ENCODE measurements at regions not wholly inside any gene's neighbourhood (a gene's known extent, or its start where the extent isn't known, plus 50 kb on each side); places are given as distances from the start of the nearest gene placed in this dataset.
A peak's percentile ranks its signal among the peaks of the same experiment; 100 is the strongest.
"Not testable (repeated sequence)": the region's sequence is repeated elsewhere in the genome, so short reads cannot be mapped to it uniquely, and the experiment has no call there.

DNA sequence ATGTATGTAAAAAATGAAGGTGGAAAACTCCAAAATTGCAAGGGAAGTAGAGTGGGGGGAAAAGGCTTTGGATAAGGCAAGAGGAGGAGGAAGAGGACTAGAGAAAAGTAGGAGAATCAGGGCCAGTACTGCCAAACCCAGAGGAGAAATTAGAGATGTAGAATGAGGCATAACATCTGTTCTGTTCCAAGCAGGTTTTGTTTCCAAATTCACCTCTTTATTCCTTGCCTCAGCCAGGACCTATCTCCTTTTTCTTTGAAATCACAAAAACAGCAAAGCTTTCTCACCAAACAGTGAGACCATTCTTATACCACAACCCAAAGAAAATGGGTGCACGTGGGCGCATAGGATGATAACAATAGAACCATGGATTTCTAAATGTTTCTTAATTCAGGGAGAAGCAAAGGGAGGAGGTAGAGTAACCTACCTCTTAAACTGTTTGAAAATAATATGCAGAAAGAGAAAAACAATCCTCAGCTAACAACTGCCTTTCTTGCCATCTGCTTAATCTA lies 383.3 kb upstream of the PKN2 start:
- no peak for DNase-seq (ENCODE audit: extremely low read depth, low read depth, low spot score)

DNA sequence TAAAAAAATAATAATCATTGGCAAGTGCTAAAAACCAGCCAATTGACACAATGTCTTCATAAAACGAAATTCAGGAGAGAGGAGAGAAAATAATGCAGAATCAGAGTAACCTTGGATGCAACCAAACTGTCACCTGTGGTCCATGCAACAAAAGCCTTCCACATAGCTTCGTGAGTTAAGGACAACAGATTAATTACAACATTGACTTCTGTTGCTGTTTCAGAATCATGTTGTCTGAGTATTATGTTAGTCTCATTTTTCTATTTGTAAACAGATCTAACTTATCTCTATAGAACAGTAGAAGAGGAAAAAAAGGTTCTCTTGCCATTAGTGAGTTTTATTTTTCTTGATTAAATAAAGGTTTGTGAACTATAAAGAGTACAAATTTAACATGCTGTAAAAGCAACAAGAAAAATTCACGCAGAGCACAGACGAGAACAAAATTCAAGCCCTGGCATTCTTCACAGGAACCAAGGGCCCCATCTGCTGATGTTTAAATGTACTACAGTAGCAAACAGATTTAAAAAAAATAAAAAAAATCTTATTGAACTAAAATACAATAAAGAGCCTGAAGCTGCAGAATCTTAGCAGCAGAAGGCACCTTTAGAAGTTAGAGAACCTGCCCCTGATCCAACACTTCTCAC lies 381.1 kb upstream of the PKN2 start:
- DNase-seq (ENCODE audit: extremely low read depth, low read depth, low spot score) = no peak

- DNase-seq (ENCODE audit: extremely low read depth, low read depth, low spot score) = no peak
Measured at GRCh38 chr1:88311265-88311664, 372.8 kb upstream of the PKN2 start.

- DNase-seq (ENCODE audit: extremely low read depth, low read depth, low spot score) = no peak
Measured at GRCh38 chr1:88311907-88312306, 372.2 kb upstream of the PKN2 start.

- DNase-seq (ENCODE audit: extremely low read depth, low read depth, low spot score) = no peak
Measured at GRCh38 chr1:88317396-88317795, 366.7 kb upstream of the PKN2 start.

GRCh38 chr1:88318740-88319139 lies 365.3 kb upstream of the PKN2 start:
- no peak for DNase-seq (ENCODE audit: extremely low read depth, low read depth, low spot score)

DNA sequence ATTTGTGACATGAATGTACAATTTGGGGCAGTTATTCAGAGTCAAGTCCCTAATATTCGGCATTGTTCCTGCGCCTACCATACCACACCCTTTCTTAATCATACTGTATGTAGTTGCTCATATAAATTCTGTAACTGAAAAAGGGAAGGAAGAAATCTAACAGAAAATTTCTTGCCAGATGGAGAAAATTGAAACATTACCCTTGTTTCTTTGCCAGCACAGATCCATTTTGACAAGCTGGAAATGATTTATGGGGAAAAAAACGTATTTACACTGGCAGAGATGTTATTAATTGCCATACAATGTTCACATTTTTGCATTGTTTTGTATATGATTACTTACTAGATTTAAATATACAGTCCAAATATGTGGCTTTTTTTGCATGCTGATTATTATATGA lies 363.8 kb upstream of the PKN2 start:
- no peak for DNase-seq (ENCODE audit: extremely low read depth, low read depth, low spot score)

GRCh38 chr1:88321706-88322105 lies 362.4 kb upstream of the PKN2 start:
- no peak for DNase-seq (ENCODE audit: extremely low read depth, low read depth, low spot score)

- DNase-seq (ENCODE audit: extremely low read depth, low read depth, low spot score) = no peak
Measured at GRCh38 chr1:88324899-88325298, 359.2 kb upstream of the PKN2 start.

- peak; percentile 93 for DNase-seq (ENCODE audit: extremely low read depth, low read depth, low spot score)
Measured at GRCh38 chr1:88327391-88328267, 356.4 kb upstream of the PKN2 start.

DNA sequence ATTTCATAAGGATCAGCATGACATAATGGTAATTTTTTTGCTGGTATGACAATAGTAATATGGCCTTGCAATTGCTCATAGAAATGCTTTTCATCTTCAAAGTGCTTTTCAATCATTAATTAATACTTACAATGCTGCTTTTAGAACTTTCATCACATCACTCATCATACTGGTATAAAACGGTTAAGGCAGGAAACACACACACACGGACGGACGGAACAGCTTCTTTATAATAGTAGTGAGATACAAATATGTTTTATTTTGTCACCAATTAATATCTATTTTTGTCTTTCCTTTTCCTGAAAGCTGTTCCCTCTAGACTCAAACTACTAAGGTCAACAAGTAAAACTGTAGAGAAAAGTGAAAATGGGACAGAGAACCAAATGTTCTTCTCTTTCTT lies 353.9 kb upstream of the PKN2 start:
- DNase-seq (ENCODE audit: extremely low read depth, low read depth, low spot score) = no peak

DNA sequence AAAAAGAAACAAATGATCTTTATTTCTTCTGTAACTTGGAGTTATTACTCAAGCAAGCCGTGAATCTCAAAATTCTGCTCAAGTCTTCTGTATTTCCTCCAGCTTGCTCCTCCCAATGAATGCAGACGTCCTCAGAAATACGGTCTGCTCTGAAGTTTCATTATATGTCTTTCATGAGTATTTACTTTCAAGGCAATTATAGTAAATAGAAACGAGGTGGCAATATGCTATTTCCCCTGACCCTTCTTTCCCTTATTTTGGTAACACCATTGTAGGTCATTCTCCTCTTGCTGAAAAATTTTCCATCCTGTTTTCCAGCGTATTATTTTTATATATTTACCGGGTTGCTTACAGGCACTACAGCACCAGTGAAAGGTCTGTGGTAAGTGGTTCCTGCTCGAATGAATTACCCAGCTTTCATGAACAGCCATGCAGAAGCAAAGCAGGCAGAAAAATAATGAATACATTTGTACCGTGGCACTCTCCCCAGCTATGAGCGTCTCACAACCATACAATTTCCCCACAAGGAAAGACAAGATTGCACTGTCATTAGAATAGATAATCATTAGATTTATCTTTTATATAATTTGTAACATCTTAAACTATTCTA lies 350.9 kb upstream of the PKN2 start:
- no peak for DNase-seq (ENCODE audit: extremely low read depth, low read depth, low spot score)

DNA sequence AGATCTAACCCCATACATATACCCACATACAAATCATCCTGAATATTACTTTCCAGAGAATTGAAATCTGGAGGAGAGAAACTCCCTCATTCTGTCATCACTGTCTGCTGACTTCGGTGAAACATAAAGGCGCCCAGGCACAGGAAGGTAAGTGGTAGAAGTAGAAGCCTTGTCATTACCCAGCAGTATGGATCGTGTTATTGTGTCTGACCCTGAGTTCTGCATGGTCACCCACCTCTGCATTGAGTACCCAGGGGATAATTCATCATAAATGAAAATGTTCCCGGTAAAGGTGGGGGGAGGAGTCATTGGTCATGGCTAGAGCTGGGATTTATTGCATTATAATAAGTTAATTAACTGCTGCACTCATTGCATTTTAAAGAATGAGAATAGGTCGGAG lies 342.6 kb upstream of the PKN2 start:
- no peak for DNase-seq (ENCODE audit: extremely low read depth, low read depth, low spot score)

DNA sequence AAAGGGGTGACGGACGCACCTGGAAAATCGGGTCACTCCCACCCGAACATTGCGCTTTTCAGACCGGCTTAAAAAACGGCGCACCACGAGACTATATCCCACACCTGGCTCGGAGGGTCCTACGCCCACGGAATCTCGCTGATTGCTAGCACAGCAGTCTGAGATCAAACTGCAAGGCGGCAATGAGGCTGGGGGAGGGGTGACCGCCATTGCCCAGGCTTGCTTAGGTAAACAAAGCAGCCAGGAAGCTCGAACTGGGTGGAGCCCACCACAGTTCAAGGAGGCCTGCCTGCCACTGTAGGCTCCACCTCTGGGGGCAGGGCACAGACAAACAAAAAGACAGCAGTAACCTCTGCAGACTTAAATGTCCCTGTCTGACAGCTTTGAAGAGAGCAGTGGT lies 342.0 kb upstream of the PKN2 start:
- DNase-seq (ENCODE audit: extremely low read depth, low read depth, low spot score) = not testable (repeated sequence)

DNA sequence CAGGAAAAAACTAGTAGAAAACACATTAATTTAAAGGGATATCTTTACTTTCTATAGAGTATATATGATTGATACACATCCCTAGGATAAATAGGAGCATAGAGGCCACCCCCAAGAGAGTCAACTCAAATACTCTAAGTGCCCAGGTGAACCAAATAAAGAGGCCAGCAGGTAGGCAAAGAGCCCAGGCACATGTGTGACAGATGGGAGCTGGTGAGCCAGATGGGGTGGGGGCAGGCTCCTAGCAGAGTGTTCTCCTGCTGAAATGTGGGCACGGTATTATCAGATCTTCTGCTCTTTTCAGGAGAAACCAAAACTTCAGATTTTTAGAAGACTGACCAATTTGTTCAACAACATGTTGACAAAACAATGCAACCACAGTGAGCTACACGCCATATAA lies 333.4 kb upstream of the PKN2 start:
- no peak for DNase-seq (ENCODE audit: extremely low read depth, low read depth, low spot score)

- DNase-seq (ENCODE audit: extremely low read depth, low read depth, low spot score) = no peak
Measured at GRCh38 chr1:88351960-88352359, 332.1 kb upstream of the PKN2 start.

- no peak for DNase-seq (ENCODE audit: extremely low read depth, low read depth, low spot score)
Measured at GRCh38 chr1:88354256-88354655, 329.8 kb upstream of the PKN2 start.

DNA sequence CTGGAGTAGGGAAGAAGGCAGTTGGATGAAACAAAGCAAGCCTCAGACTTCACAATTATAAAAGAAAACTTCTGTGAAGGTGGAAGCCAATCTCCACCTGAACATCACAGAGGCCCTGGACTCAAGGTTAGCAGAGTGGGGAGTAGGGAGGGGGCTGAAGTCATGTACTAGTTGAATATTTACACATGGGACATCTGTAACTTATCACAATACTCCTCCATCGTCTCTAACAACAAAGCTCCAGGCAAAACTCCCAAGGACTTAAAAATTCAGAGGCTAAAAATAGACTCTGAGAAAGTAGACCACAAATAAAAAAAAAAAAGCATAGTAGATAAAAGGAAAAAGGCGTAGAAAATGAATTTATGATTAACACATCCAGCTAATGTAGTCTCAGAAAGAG lies 326.3 kb upstream of the PKN2 start:
- DNase-seq (ENCODE audit: extremely low read depth, low read depth, low spot score) = no peak

- no peak for DNase-seq (ENCODE audit: extremely low read depth, low read depth, low spot score)
Measured at GRCh38 chr1:88371436-88372023, 312.5 kb upstream of the PKN2 start.

DNA sequence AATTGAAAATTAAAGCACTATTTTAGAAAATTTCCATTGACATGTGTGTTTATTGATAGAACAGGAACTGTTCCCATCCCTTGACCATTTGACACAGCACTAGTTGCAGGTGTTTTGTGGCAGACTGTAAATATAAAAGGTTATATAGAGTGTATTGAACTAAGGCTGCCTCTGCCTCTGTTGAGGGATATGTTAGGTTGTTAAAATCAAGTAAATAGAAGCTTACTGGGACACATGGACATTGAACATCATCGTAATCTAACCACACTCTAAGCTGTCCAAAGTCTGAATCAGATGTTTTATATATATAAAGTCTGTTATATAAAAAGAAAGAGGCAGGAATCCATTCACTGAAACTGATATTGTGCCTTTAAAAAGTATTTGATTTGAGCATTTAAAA lies 308.1 kb upstream of the PKN2 start:
- DNase-seq (ENCODE audit: extremely low read depth, low read depth, low spot score) = no peak

DNA sequence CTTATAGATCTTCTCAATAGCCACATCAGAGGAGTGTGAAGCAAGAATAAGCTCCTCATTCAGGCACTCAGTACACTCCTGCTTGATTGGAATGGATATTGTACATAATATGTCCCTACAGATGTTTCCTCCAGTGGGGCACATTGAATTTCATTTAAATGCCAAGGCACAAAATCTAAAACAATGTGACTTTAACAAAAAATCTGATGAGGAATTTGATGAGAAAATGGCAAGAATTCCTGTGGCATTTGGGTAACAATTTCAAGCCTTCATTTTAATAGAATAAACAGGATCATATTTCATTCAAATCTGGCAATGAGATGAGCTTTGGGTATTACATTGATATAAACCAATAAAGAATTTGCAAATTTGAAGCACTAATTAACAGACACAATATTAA lies 307.7 kb upstream of the PKN2 start:
- DNase-seq (ENCODE audit: extremely low read depth, low read depth, low spot score) = no peak
